ENCODE measurements at regions not wholly inside any gene's neighbourhood (a gene's known extent, or its start where the extent isn't known, plus 50 kb on each side); places are given as distances from the start of the nearest gene placed in this dataset.

DNA sequence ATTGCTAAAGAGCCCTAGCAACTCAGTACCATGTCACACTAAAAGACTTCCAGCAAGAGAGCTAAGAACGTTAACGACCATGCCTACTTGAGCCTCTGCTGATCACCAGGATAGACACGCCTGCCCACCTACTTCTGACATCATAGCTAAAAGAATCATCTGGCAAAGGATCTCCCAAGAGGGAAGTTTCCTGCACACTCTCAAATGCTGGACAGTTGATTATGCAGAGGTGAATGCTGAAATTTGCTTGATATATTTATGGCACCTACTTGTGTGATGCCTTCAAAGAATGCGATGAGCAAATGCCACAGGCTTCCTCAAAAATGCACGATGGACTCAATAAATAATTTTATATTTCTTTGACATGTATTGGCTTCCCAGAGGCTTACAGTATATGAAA lies 113.6 kb downstream of the GALC start:
- DNase-seq = peak; percentile 65

DNA sequence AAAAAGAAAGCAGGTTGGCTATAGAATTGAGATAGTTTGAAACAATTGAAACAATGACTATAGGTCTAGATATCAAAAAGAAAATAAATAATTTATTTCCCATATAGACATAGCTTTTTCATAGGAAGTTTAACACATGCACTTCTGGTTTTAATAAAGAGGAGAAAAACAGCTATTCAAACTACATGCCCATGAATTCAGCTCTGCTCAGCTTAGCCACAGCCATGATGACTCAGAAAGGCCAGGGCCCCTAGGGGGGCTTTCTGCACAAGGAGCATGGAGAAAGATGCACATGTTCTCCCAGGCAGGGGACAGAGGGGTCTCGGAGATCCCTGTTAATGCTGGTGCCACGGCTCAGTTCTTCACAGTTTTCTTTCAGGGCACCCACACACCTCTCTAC lies 114.0 kb downstream of the GALC start:
- DNase-seq = peak; percentile 76

DNA sequence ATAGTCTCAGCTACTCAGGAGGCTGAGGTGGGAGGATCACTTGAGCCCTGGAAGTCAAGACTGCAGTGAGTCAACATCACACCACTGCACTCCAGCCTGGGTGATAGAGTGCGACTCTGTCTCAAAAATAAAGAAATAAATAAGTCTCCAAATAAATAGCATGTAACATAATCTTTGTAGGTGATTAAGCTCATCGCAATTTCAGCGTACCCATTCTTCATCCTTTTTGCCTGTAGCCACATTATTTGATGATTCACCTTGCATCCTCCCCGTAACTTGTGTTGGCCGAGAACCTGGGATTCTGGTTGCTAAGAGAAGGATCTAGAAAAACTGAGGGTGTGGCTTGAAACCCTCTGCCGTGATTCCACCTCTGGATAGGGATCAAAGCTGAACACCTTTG lies 115.1 kb downstream of the GALC start:
- DNase-seq = peak; percentile 58

DNA sequence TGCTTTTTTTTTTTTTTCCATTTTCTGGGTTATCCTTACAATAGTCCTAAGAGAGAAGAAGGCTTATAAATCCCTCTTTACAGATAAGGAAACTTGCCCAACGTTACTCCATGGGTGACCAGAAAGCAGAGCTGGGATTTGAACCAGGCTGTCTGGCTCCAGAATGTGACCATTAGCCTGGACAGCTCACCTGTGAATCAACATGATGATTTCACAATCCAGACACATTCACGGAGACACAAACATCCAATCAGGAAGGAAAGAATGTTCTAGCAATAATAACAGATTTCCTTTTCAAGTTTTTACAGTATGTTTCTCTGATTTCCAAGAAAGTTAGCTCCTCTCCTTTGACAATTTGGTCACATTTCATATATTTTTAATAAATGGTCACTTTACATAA lies 118.3 kb downstream of the GALC start:
- DNase-seq = no peak

DNA sequence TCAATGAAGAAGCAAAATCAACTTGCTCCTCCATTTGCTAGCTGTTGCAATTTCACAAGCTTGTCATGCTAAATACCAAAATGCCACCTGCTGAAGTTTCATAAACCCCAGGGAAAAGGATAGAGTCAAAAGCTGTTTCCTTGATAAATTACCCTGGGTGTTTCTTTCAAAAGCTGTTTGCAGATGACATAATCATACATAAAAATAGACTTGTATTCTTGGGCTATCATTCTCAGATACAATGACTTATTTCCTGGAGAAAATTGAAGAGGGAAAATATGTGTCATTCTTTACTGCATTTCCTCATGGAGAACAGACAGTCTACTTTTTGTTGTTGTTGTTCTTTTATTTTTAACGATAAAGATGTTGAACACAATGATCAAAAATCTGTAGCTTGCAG lies 119.2 kb downstream of the GALC start:
- DNase-seq = peak; percentile 38

DNA sequence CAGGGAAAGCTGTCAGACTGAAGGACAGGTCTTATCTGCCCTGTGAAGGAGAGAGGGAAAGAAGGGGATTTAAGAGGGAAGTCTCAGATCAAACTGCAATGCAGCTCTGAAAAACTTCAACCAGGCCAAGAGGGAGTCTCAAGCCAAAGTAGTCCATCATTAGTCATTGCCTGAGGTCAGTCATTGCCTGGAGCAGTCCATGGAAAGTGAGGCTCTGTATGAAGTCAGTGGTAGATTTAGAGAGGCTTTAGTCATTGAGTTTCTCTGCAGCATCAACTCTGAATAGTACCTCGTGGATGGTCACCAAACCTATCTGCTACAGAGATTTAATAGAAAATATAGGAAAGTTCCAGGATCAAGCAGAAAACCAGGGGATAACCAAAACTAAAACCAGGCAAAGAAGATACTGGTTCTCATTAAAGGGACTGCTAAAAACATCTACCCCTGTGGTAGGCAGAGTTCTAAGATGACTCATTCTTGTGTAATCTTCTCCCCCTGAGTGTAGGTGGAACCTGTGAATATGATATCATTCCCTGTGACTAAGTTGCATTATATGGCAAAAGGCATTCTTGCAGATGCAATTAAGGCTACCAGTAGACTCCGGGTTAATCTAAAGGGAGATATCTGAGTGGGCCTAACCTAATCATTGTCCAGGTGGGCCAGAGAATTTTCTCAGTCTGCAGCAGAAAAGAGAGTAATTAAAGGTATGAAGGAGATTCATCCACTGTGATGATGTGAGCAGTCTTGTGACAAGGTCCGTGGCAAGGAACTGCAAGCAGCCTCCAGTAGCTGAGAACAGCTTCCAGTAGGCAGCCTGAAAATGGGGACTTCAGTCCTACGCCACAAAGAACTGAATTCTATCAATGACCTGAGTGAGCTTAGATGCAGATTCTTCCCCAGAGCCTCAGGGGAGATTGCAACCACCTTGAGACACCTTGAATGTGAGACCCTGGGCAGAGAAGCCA lies 123.1 kb downstream of the GALC start:
- peak; percentile 92 for DNase-seq

DNA sequence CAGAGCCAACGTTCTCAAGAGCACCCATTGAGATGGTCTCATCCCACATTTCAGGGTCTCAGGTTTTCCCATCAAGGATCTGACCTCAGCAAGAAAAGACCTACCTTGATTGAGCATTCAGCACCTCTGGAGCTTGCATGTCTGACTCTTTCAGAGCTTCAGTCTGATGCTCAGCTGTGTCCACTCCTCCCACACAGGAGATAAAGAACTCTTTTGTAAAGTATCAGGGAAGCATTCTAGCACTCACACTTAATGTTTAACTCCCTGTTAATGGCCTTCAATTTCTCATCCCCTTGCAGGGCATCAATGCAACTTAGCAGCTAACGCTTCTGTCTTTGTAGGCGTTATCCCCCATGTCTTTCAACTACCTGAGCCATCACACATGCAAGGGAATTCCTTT lies 124.1 kb downstream of the GALC start:
- no peak for DNase-seq

DNA sequence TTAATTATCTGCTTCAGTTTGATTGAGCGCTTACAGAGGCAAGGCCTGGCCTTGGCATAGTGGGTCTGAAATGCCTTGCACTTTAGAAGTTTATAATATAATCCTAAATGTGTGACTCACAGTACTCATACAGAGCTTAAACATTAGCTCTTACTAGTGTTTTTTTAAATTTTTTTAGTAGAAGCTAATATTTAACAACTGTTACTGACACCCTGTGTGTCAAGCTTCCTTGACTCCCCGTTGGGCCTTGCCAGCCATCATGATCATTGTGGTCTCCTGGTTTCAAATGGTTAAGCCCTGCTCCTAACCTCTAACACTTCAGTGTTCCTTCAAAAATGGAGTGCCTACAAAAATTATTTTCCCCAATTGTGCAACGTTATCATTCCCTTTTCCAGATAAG lies 126.9 kb downstream of the GALC start:
- no peak for DNase-seq

DNA sequence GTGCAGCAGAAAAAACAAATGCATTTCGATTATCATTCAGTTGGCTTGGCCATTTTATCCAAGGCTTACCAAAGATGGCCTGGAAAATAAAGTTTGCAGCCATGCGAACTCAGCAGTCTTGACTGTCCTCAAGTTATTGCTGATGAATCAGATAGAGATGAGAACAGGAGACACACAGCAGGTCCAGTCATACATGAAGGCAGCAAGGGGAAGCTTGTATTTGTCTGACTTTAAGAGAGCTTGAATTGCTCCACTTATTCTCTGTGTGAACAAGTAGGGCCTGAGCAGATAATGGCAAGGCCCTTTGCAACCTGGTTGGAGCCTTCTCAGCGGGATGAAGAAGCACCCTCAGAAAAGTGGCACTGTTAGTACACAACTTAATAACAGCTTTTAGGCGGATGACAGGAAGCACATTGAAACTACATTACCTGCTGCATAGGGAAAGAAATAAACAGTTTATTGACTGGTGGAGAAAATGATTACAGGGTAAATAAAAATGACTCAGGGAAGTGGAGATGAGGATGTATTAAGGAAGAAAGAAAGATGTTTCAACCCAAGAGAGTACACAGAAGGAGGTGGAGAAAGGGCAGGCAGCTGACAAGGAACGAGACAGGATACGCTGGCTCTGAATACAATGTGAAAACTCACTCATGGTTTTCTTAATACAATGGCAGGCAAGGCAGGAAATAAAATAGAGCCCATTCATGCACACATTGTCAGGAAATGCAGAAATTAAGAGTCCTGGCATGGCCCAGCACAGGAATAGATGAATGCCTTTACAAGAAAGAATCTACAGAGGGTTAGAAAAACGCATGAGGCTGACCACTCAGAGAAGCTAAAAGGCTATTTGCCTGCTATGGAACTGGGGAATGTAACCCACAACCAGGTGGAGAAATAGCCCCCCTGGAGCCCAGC lies 128.4 kb downstream of the GALC start:
- DNase-seq = no peak

DNA sequence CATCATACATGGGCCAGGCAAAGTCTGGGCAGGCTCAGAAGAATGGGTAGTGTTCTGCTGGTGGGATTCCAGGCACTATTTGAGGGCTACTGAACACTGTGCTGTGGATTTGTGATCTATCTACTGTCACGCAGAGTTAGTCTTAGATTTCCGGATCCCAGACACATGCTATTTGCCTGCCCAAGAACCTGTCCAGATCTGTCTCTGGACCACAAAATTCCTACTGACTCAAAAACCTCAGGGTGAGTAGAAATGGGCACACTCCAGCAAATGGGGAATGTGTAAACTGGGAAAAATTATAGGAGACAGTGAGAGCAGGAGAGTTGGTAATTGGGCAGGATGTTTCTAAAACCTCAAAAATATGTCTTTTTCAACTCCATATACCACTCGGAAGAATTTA lies 129.9 kb downstream of the GALC start:
- DNase-seq = no peak

DNA sequence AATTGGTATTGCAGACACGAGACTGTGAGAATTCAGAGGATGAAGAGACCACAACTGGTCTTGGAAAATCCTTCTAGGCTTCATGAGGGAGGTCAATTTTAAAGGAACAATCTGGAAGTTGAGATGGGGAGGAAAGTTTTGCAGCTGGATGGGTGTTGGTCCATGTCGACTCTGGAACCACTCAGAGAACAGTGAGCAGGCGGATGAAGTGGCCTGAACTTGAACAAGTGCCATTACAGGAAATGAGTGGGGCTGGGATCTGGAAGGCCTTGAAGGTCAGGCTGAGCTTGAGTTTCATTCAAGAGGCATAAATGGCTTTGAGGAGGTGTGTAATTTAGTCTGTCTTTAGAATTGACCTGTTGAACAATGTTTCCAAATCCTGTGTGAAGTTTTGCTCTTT lies 140.9 kb downstream of the GALC start:
- DNase-seq = no peak

DNA sequence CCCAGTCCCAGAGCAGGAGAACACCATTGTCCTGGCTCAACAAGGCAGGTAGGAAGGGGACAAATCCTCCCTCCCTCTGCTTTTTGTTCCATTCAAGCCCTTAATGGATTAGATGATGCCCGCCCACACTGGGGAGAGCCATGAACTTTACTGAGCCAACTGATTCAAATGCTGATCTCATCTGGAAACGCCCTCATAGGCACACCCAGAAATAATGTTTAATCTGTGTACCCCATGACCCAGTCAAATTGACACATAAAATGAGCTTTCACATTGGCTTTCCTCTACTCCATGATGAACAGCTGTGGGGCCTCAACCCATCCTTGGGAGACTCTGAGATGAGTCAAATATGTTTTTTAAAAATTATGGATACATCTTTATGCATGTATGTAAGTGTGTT lies 141.8 kb downstream of the GALC start:
- DNase-seq = no peak

DNA sequence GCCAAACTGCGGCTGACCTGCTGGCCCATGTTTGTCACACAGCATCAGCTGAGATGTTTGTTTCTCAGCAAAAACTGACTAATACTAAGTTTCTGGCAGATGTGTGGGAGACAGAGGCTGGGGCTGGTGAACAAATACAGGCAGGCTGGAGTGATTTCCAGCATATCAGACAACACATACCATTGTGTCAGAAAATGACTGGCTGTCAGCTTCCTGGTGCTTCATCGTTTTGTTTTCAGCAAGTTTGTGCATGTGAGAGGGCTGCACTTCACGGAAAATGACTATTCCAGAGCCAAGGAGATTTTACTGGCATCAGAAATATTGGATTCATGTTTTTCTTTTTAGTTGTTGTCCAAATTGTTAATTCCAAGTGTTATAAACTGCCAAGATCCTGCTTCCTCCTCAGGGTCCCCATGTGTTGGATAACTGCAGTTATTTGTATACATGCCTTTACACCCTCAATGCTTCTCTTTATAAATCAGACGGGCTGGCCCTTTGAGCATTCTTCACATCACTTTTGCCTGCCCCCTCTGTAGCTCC lies 145.7 kb downstream of the GALC start:
- no peak for DNase-seq

DNA sequence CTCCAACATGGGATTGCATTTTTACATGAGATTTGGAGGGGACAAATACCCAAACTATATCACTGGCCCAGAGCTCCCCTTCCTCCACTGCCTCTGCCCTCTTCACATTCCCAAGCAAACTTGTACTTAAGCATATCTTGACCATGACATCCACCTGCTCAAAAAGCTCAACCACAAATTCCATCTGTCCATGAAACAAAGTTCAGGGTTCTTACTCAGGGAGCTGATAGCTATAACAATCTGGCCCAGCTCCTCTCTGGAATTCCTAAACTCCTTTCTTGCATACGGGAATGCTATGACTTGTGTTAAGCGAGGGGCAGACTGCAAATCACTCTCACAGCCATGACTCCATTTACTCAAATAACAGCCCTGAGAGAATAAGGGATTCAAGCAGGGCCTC lies 152.1 kb downstream of the GALC start:
- no peak for DNase-seq

DNA sequence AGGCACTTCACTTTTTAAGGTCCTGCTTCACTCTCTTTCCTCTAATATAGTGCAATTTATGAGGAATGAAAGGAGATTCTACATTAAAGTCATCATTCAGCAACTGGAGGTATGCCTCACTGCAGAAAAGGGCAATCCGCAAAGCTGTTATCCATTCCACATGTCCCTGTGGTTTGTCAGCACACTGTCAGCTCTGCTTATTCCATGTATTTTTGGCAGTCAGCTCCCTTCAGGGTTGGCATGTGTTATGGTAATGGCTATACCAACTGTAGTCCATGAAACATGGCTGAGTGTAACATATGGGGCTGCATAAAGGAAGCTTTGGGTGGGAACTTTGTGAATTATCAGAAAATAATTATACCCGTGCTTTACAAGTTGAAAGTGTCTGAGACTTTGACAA lies 154.1 kb downstream of the GALC start:
- DNase-seq = peak; percentile 46

DNA sequence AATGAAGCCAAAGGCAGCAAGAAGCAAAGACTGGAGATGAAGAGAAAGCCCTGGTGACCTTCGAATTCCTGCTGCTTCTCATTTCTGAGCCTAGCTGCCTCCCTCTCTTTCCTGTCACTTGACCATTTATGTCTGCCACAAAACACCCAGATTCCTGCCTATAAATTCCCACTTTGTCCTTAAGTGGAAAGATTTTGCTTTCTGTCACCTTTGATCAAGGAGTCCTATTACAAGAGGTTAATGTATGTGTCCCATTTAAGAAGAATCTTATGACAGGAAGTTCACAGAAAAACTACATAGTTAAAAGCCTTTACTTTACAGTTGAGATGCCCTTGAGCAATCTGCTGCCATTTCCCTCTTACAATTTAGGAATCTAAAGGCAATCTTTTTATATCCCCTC lies 155.7 kb downstream of the GALC start:
- no peak for DNase-seq

DNA sequence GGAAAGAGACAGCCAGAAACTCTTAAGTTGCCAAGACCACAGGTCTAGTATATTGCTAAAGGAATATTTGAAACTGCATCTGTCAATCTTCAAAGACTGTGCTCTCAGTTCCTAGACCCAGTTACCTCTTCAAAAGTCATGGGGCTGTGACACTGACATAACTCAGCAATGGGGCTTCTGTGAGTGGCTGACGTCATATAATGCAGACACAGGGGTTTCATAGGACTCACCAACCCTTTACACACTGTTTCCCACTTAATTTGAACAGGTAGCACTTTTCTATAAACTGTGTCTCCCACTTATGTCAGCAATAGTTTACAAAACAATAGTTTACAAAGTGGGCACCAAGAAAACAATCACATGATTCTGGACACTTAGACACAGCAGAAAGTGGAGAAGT lies 158.4 kb downstream of the GALC start:
- DNase-seq = no peak

DNA sequence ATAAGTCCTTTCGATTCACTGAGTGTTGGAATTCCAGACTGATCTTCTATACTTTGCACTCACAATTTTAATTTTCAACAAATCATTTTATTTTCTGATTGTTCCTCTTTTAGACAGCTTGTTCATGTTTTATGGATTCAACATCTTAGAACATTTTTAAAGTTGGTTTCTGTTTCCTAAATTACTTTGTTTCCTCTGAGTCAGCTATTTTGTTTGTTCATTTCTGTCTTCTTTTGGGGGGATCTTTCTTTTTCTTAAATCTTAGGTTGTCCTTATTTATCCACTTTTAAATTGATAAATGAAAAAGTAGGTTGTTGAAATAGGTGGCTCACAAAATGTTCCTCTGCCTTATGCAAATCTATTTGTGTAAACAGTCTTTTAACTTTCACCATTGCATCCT lies 160.0 kb downstream of the GALC start:
- no peak for DNase-seq

DNA sequence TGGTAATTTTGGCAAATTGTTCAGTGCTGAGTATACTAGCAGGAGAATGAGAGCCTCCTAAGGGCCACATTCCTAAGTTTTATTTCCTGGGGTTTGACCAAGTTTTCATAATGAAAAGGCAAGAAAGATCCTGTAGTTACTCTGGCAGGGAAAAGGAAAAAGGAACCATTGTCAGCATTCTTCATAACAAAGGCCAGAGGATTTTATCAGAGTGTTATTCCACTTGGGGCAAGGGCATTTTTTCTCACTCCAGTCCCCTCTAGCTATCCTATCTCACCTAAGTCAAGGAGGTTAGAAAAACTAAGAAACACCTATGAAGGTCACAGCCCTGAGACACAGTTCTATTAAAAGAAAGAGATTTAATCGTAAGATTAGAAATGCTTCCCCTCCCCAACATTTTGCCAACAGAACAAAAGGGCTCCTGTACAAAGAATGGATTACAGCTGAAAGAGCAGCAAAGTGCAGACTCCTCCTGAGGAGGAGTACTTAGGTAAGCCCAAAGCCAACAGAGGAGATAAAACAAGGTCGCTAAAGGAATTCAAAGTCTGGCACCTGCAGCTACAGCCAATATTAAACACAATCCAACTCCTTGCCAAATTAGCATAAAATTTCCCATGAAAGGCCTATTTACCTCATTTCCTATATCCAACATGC lies 162.4 kb downstream of the GALC start:
- DNase-seq = no peak

DNA sequence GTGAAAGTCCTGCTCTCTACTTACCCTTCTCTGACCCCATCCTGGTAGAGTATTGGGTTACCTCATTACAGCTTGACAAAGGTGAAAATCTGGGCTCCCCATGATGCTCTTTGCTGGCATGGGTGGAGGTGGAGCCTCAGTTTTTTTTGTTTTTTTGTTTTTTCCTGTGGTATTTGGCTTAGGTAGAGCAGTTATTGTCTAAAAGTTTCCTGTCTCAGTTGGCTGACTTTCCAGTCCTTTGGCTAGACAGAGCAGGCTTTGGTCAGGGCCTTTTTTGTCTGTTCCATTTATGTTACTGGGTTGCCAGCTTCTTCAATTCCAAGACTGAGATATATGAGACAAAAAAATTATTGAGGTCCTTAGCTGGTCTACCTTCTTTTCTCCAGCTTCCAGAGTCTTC lies 163.4 kb downstream of the GALC start:
- no peak for DNase-seq

DNA sequence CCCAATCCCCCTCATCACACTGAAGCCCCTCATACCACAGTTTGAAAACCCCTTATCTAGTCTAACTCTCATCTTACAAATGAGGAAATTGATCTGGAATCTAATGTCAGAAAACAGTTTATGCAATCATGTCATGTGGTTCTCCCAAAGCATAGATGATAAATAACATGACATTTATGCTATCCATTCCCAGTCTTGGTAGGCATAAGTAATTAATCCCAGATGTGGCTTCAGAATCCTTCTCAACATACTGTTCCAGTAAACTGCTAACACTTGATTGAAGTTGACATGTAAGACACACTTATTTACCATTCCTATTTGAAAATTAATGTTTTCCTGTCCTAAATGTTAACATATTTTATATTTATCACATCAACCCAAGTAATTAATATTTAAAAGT lies 168.7 kb downstream of the GALC start:
- peak; percentile 65 for DNase-seq

DNA sequence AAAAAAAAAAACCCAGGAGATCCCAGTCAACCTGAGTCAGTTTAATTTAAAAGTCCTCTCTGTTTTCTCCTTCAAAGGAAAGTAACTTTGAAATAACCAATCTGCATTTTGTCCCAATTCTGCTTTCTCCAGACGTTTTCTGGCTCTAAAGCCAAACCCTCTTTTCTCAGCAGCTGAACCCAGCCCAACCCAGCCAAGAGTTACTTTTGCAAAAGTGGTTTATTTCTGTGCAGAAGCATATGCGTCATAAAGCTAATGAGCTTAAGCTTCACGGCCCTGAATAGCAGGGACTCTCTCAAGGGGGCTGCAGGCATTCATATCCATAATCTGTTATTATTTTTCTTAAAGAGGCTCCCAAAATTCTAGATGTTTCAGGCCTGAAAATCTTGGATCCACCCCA lies 176.6 kb downstream of the GALC start:
- DNase-seq = no peak

DNA sequence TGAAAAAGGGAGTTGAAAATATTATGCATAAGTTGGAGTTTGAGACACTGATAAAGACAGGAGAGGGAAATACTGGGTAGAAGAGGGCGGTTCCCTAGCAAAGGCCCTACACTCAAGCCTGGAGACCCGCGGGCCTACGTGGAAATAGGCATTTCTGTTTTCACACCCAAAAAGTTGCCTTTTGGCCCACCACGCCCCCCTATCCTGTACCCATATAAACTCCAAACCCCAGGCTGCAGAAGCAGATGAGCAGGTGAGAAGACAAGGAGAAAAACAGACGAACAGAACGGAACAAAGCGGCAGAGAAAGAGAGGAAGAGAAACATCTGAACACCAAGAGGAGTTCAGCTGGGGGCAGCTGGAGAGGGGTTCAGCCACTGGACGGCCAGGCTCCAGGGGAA lies 177.9 kb downstream of the GALC start:
- no peak for DNase-seq
